Esophagus squamous epithelium (tissue), 4 donors: ENCODE measurements at regions not wholly inside any gene's neighbourhood (a gene's known extent, or its start where the extent isn't known, plus 50 kb on each side); places are given as distances from the start of the nearest gene placed in this dataset.

Source experiments
- POLR2A ChIP-seq, 4 donors: fragments of 450-650 bp; IDR thresholded peaks; one replicate each; pipeline ENCODE4 v1.6.1; 2017; ENCODE audit warnings: antibody characterized with exemption in 4 of 4, mild to moderate bottlenecking in 4 of 4, moderate library complexity in 3 of 4
- TF ChIP-seq, protein P1 (sequence below), 6 experiments: fragments of 450-650 bp in 4 of 6; fragments of 200-600 bp in 2 of 6; sonication (generic) in 2 of 6; IDR thresholded peaks; one replicate each; pipeline ENCODE4 v1.5.1; 2016 to 2019; ENCODE audit warnings: antibody characterized with exemption in 6 of 6, mild to moderate bottlenecking in 4 of 6, moderate library complexity in 4 of 6

DNA sequence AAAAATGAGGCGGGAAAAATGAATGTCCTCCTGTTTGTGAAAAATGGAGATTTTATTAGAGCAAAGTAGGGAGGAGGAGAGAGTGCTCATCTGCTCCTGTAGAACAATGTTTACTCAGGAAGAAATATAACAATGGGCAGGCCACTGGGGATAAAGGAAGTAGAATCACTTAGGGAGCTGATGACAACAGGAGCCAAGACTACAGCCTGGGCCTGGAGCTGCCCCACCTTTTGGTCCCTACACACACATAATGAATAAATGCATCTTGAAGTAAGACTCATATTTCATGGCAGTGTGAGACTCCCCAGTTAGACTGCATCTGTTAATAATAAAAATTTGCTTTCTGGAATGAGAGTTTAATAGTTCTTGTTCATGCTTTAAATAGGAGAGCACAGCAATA, 1939.8 kb downstream of the EFNA5 start:
- TF ChIP-seq POLR2A (IDR thresholded peaks at IDR 0.05): no peak
- TF ChIP-seq, protein P1, sequence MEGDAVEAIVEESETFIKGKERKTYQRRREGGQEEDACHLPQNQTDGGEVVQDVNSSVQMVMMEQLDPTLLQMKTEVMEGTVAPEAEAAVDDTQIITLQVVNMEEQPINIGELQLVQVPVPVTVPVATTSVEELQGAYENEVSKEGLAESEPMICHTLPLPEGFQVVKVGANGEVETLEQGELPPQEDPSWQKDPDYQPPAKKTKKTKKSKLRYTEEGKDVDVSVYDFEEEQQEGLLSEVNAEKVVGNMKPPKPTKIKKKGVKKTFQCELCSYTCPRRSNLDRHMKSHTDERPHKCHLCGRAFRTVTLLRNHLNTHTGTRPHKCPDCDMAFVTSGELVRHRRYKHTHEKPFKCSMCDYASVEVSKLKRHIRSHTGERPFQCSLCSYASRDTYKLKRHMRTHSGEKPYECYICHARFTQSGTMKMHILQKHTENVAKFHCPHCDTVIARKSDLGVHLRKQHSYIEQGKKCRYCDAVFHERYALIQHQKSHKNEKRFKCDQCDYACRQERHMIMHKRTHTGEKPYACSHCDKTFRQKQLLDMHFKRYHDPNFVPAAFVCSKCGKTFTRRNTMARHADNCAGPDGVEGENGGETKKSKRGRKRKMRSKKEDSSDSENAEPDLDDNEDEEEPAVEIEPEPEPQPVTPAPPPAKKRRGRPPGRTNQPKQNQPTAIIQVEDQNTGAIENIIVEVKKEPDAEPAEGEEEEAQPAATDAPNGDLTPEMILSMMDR (IDR thresholded peaks at IDR 0.05): no peak
